ENCODE measurements at regions not wholly inside any gene's neighbourhood (a gene's known extent, or its start where the extent isn't known, plus 50 kb on each side); places are given as distances from the start of the nearest gene placed in this dataset.

- no peak for TF ChIP-seq REST (IDR thresholded peaks at IDR 0.05; ENCODE audit: low read depth)
- no peak for TF ChIP-seq CTCF (IDR thresholded peaks at IDR 0.05 in 2 of 3, conservative IDR thresholded peaks at IDR 0.05 in 1 of 3; ENCODE audit: borderline replicate concordance in 1 of 3, insufficient read depth in 1 of 3, low read depth in 2 of 3, low read length in 2 of 3)
Observed at GRCh38 chr7:16980539-16980938, 98.8 kb upstream of the AGR3 start.

Data from HCT116 (cell line).